ENCODE measurements at regions not wholly inside any gene's neighbourhood (a gene's known extent, or its start where the extent isn't known, plus 50 kb on each side); places are given as distances from the start of the nearest gene placed in this dataset.
A peak's percentile ranks its signal among the peaks of the same experiment; 100 is the strongest.

DNA sequence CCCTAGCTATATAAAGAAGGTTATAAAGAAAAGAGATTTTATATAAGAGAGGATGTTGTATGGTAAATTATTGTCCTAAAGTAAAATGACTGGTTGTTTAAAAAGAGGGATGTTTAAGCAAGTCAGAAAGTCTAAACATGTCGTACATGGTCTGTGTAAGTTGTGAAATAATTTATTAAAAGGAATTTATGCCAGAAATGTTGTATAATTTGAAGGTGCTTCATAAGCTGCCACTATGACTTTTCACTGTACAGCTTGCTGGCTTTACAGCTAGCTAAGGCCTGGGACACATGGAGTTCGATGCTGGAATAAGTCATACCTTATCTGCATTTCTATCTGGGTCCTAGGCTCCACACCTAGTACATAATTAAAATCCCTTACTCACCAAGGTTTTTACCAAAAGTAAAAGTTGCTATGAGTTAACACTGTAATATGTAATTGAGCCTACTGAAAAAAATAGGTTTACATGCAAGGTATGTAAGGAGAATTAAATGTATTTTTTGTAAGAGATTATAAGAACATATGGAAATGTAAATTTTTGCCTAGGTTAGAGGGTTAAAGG, 59.0 kb upstream of the EDEM3 start:
- Histone ChIP-seq H3K4me3 (no peak overlapping the region), H3K4me1 (peaks cover 5 to 50% (median 8%) of the 10 kb centered on the region in 3 donors), H3K9me3 (no peaks in the 10 kb centered on the region), H3K27ac (peak overlapping the region in 2 of 4 donors; percentile 11 to 37), H3K27me3 (no peaks in the 10 kb centered on the region), H3K36me3 (peaks cover 0 to 48% of the 10 kb centered on the region in 2 donors)
- WGBS, 2 donors (ENCODE audit: low coverage in 1 of 2) = 41 to 64% methylated on average over 2 of the region's 2 CpGs
- ATAC-seq = no peak
- TF ChIP-seq EP300 (IDR thresholded peaks at IDR 0.05) (no peak), POLR2A (IDR thresholded peaks at IDR 0.05) (no peak), POLR2AphosphoS5 (IDR thresholded peaks at IDR 0.05) (no peak)
- TF ChIP-seq, protein P1, sequence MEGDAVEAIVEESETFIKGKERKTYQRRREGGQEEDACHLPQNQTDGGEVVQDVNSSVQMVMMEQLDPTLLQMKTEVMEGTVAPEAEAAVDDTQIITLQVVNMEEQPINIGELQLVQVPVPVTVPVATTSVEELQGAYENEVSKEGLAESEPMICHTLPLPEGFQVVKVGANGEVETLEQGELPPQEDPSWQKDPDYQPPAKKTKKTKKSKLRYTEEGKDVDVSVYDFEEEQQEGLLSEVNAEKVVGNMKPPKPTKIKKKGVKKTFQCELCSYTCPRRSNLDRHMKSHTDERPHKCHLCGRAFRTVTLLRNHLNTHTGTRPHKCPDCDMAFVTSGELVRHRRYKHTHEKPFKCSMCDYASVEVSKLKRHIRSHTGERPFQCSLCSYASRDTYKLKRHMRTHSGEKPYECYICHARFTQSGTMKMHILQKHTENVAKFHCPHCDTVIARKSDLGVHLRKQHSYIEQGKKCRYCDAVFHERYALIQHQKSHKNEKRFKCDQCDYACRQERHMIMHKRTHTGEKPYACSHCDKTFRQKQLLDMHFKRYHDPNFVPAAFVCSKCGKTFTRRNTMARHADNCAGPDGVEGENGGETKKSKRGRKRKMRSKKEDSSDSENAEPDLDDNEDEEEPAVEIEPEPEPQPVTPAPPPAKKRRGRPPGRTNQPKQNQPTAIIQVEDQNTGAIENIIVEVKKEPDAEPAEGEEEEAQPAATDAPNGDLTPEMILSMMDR (IDR thresholded peaks at IDR 0.05) = no peak

DNA sequence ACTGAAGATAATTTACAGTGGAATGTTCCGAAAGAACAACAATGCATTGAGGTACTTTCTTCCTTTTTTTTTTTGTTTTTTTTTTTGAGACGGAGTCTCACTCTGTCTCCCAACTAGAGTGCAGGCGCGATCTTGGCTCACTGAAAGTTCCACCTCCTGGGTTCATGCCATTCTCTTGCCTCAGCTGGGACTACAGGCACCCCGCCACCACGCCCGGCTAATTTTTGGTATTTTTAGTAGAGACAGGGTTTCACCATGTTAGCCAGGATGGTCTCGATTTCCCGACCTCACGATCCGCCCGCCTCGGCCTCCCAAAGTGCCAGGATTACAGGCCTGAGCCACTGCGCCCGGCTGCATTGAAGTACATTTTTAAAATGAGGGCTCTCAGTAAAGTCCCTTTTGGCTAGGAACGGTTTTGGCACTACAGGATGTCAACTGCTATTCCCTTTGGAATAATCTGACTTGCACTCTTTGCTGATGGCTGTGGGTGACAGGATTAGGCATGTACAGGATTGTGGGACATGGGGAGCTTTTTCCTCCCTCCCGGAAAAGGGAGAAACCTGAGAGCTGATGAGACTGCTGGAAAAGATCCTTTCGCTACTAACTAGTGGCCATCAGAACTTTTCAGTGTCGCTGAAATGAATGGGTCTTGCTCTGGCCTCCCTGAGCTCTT, 56.9 kb upstream of the EDEM3 start:
- no peaks in the 10 kb centered on the region for H3K27me3 ChIP-seq
- peak; percentile 58 for ATAC-seq
- H3K36me3 ChIP-seq = peaks cover 0 to 48% of the 10 kb centered on the region in 2 donors
- H3K9me3 ChIP-seq = no peaks in the 10 kb centered on the region
- H3K27ac ChIP-seq = peak overlapping the region; percentile 56 to 79 (median 75)
- 63 to 77% methylated on average over 7 to 13 of the region's 19 CpGs for WGBS, 2 donors (ENCODE audit: low coverage in 1 of 2)
- TF ChIP-seq POLR2A (IDR thresholded peaks at IDR 0.05) (no peak), POLR2AphosphoS5 (IDR thresholded peaks at IDR 0.05) (peak; percentile 19)
- H3K4me3 ChIP-seq = no peak overlapping the region
- peaks cover 5 to 57% (median 8%) of the 10 kb centered on the region in 3 donors for H3K4me1 ChIP-seq

DNA sequence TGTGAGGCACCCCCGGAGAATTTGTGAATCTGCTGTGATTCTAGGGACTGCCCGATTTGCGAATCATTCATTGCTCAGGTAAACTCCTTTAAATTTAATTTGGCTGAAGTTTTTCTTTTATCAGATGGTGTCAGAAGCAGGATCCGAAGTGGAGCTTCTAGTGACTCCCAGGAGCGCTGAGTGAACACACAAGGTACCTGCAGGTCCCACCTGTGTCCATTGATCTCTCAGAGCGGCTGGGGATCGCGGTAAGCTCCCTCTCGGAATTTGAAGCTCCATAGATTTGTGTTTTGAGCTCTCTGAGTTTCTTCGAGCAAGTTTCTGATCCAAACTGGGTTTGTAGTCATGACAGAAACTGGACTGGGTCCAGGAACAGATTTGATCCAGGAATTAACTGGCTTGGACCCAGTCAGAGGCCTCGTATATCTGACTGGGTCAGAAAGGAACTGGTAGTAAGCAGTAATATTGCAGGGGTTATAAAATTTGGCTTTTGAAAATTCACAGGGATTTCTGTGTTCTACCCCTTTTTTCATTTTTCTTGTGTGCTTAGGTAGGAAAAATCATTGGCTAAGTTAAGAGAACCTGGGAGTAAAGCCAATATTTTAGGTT, 56.2 kb upstream of the EDEM3 start:
- H3K4me1 ChIP-seq = peaks cover 8 to 64% (median 10%) of the 10 kb centered on the region in 3 donors
- WGBS, 2 donors (ENCODE audit: low coverage in 1 of 2) = 49 to 83% methylated on average over 2 to 10 of the region's 11 CpGs

DNA sequence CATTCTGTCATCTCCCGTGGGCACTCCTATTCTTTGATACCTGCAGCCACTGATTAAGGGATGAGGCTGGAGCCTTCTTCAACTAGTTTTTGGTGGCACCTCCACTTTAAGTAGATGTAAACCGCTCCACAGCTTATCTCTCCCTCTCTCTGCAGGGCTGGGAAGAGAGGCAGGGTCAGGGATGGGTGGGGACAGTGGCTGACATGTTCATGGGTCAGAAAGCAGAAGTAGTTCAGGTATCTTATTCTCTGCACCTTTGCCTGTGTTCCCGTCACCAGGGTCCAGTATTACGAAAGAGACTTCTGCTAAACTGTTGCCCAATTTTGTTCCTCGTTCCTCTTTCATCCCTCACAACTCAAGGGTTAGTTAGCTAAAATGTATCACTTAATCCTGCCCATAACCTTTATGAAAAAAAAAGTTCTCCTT, 51.7 kb upstream of the EDEM3 start:
- Histone ChIP-seq H3K4me1 (peaks cover 8 to 50% (median 8%) of the 10 kb centered on the region in 3 donors), H3K36me3 (peaks cover 2 to 74% of the 10 kb centered on the region in 2 donors), H3K9me3 (no peaks in the 10 kb centered on the region), H3K27me3 (no peaks in the 10 kb centered on the region), H3K4me3 (no peak overlapping the region), H3K27ac (peak overlapping the region; percentile 35 to 54 (median 51))
- peak; percentile 28 for ATAC-seq
- WGBS, 2 donors (ENCODE audit: low coverage in 1 of 2) = 78 to 80% methylated on average over 4 to 5 of the region's 5 CpGs
- TF ChIP-seq EP300 (IDR thresholded peaks at IDR 0.05) (no peak), POLR2AphosphoS5 (IDR thresholded peaks at IDR 0.05) (peak; percentile 33)

More for the DNA sequence above, 56.2 kb upstream of the EDEM3 start:
- Histone ChIP-seq H3K27ac (peak overlapping the region; percentile 48 to 76 (median 58)), H3K9me3 (no peaks in the 10 kb centered on the region), H3K36me3 (peaks cover 0 to 46% of the 10 kb centered on the region in 2 donors), H3K4me3 (no peak overlapping the region), H3K27me3 (no peaks in the 10 kb centered on the region)
- TF ChIP-seq POLR2AphosphoS5 (IDR thresholded peaks at IDR 0.05) = no peak
- no peak for TF ChIP-seq POLR2A (IDR thresholded peaks at IDR 0.05)
- no peak for TF ChIP-seq EP300 (IDR thresholded peaks at IDR 0.05)
- TF ChIP-seq, protein P1 (IDR thresholded peaks at IDR 0.05) = no peak
- ATAC-seq = no peak

DNA sequence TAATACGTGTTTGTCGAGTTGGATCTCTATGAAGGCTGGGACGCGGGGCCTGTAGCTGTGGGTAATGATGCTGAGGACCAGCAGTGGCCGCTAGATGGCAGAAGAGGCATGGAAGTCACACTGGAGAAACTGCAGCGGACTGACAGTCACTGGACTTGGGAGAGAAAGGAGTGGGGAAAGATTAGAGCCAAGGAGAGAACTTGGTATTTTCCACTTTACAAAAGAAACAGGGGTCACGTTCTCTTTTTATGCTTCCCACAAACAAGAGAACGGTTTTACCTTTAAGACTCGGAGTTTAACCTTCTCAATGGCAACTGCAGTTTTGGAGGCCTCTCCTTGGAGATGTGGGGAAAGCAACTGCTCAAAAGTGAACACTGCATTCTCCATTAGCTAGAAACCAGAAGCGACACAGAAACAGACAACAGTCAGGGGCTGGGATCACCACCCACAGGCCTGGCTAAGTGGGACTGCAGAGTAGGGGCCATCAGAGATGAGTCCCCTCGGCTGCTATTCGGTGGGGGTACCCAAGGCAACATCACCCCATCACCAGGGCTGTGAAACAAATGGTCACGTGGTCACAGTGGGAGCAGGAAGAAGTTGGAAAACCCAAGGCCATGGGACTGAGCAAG, 51.1 kb upstream of the EDEM3 start:
- 11 to 13% methylated on average over 10 to 11 of the region's 13 CpGs for WGBS, 2 donors (ENCODE audit: low coverage in 1 of 2)
- H3K9me3 ChIP-seq = no peaks in the 10 kb centered on the region
- no peaks in the 10 kb centered on the region for H3K27me3 ChIP-seq
- peaks cover 2 to 79% of the 10 kb centered on the region in 2 donors for H3K36me3 ChIP-seq
- TF ChIP-seq POLR2A (IDR thresholded peaks at IDR 0.05) = no peak
- TF ChIP-seq POLR2AphosphoS5 (IDR thresholded peaks at IDR 0.05) = peak; percentile 19
- TF ChIP-seq, protein P1 (IDR thresholded peaks at IDR 0.05) = peak; percentile 82 to 97 (median 92)
- no peak for TF ChIP-seq EP300 (IDR thresholded peaks at IDR 0.05)
- no peak overlapping the region for H3K4me3 ChIP-seq
- H3K27ac ChIP-seq = peak overlapping the region; percentile 35 to 54 (median 51)
- peak; percentile 86 for ATAC-seq
- H3K4me1 ChIP-seq = peaks cover 4 to 45% (median 5%) of the 10 kb centered on the region in 3 donors

Small RNA genes lying in the stretch of these regions (small RNA-seq; reads per million reads assigned to genes)
- gene RNU7-13P = 0 reads per million in 4 donors

Measured in gastroesophageal sphincter (tissue), 4 donors.